ENCODE measurements at regions not wholly inside any gene's neighbourhood (a gene's known extent, or its start where the extent isn't known, plus 50 kb on each side); places are given as distances from the start of the nearest gene placed in this dataset.

DNA sequence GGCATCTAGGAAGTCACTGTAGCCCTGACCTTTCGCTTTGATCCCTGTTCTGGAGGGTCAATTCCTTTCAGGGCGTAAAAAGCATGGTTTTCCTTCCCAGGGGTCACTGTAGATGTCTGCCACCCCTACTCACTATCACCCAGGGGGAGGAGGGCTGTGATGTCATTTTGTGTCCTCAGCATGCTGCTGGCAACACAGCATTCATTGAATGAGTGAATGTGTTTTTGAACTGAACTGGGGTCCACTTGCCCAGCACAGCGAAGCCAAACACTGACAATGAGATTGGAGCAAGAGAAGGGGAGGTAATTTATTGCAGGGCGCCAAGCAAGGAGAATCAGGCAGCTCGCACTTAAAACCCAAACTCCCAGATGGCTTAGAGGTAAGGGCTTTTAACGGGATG is 78.2 kb upstream of the PGBD5 start:
- no peak for ATAC-seq
- Histone ChIP-seq H4K20me1 (ENCODE audit: insufficient read depth, low read length) (no peaks in the 10 kb centered on the region), H3K4me2 (ENCODE audit: low read depth, low read length) (no peak overlapping the region), H3K79me2 (ENCODE audit: insufficient read depth, low read length) (no peaks in the 10 kb centered on the region), H3K27me3 (ENCODE audit: control insufficient read depth in 1 of 2, insufficient read depth in 2 of 2, low read length in 2 of 2) (no peaks in the 10 kb centered on the region; a peak in 1 of 5 replicates), H3K27ac (ENCODE audit: extremely low read length, insufficient read depth, low read length) (no peak overlapping the region), H3K9me3 (ENCODE audit: low read length) (no peaks in the 10 kb centered on the region; the same call in 1 of the 2 replicates), H3K4me3 (replicated peaks in 1 of 3; ENCODE audit: insufficient read depth in 1 of 3, low read depth in 2 of 3, low read length in 3 of 3) (no peak overlapping the region), H2AFZ (ENCODE audit: low read length) (no peak overlapping the region), H3K9ac (ENCODE audit: insufficient read depth, low read depth, low read length) (no peak overlapping the region), H3K4me1 (ENCODE audit: insufficient read depth, low read length) (no peaks in the 10 kb centered on the region), H3K36me3 (replicated peaks in 1 of 2; ENCODE audit: control insufficient read depth in 1 of 2, insufficient read depth in 2 of 2, low read length in 2 of 2) (no peaks in the 10 kb centered on the region)
- FAIRE-seq: no peak
- ChIA-PET POLR2A (no interaction called here), CTCF (ENCODE audit: low intra/inter-chr PET ratio, low total read pairs) (no interaction called here)
- no TSS peak for BruUV-seq (replicated peaks)
- no peak for DNase-seq (ENCODE audit: low spot score)
- WGBS (ENCODE audit: low lambda C conversion rate): 35% methylated on average over 6 of the region's 6 CpGs
- in situ Hi-C loops (cut with HindIII; ENCODE audit: extremely low pct_ligation_motif_present, low pct_unique_long_range_greater_than_20kb): no loop called here
- TF ChIP-seq SP140L (CRISPR knock-in tag; IDR thresholded peaks at IDR 0.05; ENCODE audit: borderline replicate concordance) (no peak), ZNF747 (CRISPR knock-in tag; IDR thresholded peaks at IDR 0.05; ENCODE audit: borderline replicate concordance) (no peak), ZNF468 (CRISPR knock-in tag; IDR thresholded peaks at IDR 0.05) (no peak), ONECUT2 (CRISPR knock-in tag; IDR thresholded peaks at IDR 0.05) (no peak), PLRG1 (conservative IDR thresholded peaks at IDR 0.05) (no peak), PRPF4 (IDR thresholded peaks at IDR 0.05; ENCODE audit: low read depth, low read length, poor library complexity, severe bottlenecking) (no peak), ZNF138 (CRISPR knock-in tag; IDR thresholded peaks at IDR 0.05; ENCODE audit: low read depth) (no peak), ZC3H13 (CRISPR knock-in tag; IDR thresholded peaks at IDR 0.05) (no peak)
- TF ChIP-seq, protein P1, sequence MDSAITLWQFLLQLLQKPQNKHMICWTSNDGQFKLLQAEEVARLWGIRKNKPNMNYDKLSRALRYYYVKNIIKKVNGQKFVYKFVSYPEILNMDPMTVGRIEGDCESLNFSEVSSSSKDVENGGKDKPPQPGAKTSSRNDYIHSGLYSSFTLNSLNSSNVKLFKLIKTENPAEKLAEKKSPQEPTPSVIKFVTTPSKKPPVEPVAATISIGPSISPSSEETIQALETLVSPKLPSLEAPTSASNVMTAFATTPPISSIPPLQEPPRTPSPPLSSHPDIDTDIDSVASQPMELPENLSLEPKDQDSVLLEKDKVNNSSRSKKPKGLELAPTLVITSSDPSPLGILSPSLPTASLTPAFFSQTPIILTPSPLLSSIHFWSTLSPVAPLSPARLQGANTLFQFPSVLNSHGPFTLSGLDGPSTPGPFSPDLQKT (CRISPR knock-in tag; IDR thresholded peaks at IDR 0.05; ENCODE audit: borderline replicate concordance): no peak
- intact Hi-C loops (cut with micrococcal nuclease; ENCODE audit: unreplicated experiment): no loop called here

GRCh38 chr1:230503726-230504125 is 77.6 kb upstream of the PGBD5 start:
- H3K36me3 ChIP-seq (replicated peaks in 1 of 2; ENCODE audit: control insufficient read depth in 1 of 2, insufficient read depth in 2 of 2, low read length in 2 of 2): no peaks in the 10 kb centered on the region
- no peaks in the 10 kb centered on the region for H3K9me3 ChIP-seq (ENCODE audit: low read length)
- H4K20me1 ChIP-seq (ENCODE audit: insufficient read depth, low read length): no peaks in the 10 kb centered on the region
- in situ Hi-C loops (cut with HindIII; ENCODE audit: extremely low pct_ligation_motif_present, low pct_unique_long_range_greater_than_20kb): no loop called here
- no peaks in the 10 kb centered on the region; a peak in 1 of 5 replicates for H3K27me3 ChIP-seq (ENCODE audit: control insufficient read depth in 1 of 2, insufficient read depth in 2 of 2, low read length in 2 of 2)
- H3K4me1 ChIP-seq (ENCODE audit: insufficient read depth, low read length): no peaks in the 10 kb centered on the region
- 0% methylated on average over 1 of the region's 1 CpG for WGBS (ENCODE audit: low lambda C conversion rate)
- H3K4me3 ChIP-seq (replicated peaks in 1 of 3; ENCODE audit: insufficient read depth in 1 of 3, low read depth in 2 of 3, low read length in 3 of 3): no peak overlapping the region
- ChIA-PET CTCF (ENCODE audit: low intra/inter-chr PET ratio, low total read pairs) (no interaction called here), POLR2A (no interaction called here)
- H3K27ac ChIP-seq (ENCODE audit: extremely low read length, insufficient read depth, low read length): no peak overlapping the region
- H2AFZ ChIP-seq (ENCODE audit: low read length): no peak overlapping the region
- no peak overlapping the region for H3K4me2 ChIP-seq (ENCODE audit: low read depth, low read length)
- H3K79me2 ChIP-seq (ENCODE audit: insufficient read depth, low read length): no peaks in the 10 kb centered on the region
- no TSS peak for BruUV-seq (replicated peaks)
- FAIRE-seq (no peak), DNase-seq (ENCODE audit: low spot score) (no peak), ATAC-seq (no peak)
- intact Hi-C loops (cut with micrococcal nuclease; ENCODE audit: unreplicated experiment): no loop called here
- no peak overlapping the region for H3K9ac ChIP-seq (ENCODE audit: insufficient read depth, low read depth, low read length)
- no peak for TF ChIP-seq TCF7L2 (IDR thresholded peaks at IDR 0.05; ENCODE audit: low read depth, low read length)
- TF ChIP-seq, protein P2, sequence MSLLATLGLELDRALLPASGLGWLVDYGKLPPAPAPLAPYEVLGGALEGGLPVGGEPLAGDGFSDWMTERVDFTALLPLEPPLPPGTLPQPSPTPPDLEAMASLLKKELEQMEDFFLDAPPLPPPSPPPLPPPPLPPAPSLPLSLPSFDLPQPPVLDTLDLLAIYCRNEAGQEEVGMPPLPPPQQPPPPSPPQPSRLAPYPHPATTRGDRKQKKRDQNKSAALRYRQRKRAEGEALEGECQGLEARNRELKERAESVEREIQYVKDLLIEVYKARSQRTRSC (CRISPR knock-in tag; IDR thresholded peaks at IDR 0.05; ENCODE audit: low read depth): no peak
- no peak for TF ChIP-seq RXRB (CRISPR knock-in tag; IDR thresholded peaks at IDR 0.05; ENCODE audit: borderline replicate concordance)
- no peak for TF ChIP-seq RXRA (CRISPR knock-in tag; IDR thresholded peaks at IDR 0.05)
- TF ChIP-seq, protein P3, sequence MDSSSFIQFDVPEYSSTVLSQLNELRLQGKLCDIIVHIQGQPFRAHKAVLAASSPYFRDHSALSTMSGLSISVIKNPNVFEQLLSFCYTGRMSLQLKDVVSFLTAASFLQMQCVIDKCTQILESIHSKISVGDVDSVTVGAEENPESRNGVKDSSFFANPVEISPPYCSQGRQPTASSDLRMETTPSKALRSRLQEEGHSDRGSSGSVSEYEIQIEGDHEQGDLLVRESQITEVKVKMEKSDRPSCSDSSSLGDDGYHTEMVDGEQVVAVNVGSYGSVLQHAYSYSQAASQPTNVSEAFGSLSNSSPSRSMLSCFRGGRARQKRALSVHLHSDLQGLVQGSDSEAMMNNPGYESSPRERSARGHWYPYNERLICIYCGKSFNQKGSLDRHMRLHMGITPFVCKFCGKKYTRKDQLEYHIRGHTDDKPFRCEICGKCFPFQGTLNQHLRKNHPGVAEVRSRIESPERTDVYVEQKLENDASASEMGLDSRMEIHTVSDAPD (CRISPR knock-in tag; IDR thresholded peaks at IDR 0.05): no peak
- TF ChIP-seq ZNF264 (CRISPR knock-in tag; IDR thresholded peaks at IDR 0.05): no peak
- TF ChIP-seq FIP1L1 (IDR thresholded peaks at IDR 0.05; ENCODE audit: borderline replicate concordance, insufficient read depth, low read depth, low read length): no peak
- no peak for TF ChIP-seq GPBP1L1 (CRISPR knock-in tag; IDR thresholded peaks at IDR 0.05)

All from HepG2 (cell line).